PC-9 (cell line): ENCODE measurements at regions not wholly inside any gene's neighbourhood (a gene's known extent, or its start where the extent isn't known, plus 50 kb on each side); places are given as distances from the start of the nearest gene placed in this dataset.

Source experiments
- BruUV-seq: library from RNA; stranded (reverse); fragments of 400-500 nt; replicated peaks from 2 replicates; lab custom pipeline; 2021; lab: Mats Ljungman, UMichigan
- CTCF ChIA-PET: fragments of 300-600 bp; sonication (Branson Sonifier 250); formaldehyde crosslinking; loops from one replicate; lab custom pipeline; 2022; ENCODE audit warnings: antibody characterized with exemption; lab: Charles Lee
- POLR2A ChIA-PET: fragments of 300-600 bp; sonication (Branson Sonifier 250); formaldehyde crosslinking; loops from one replicate; lab custom pipeline; 2022; ENCODE audit warnings: antibody characterized with exemption; ENCODE audit not compliant: unreplicated experiment; lab: Charles Lee
- DNase-seq, 2 experiments: peaks; one replicate each; pipeline versions ENCODE4 v3.0.0 to v3.0.0-alpha.2; 2015 to 2022; ENCODE audit warnings: mixed read lengths in 1 of 2
- H2AFZ ChIP-seq: fragments of 200-600 bp; sonication (generic); 2 replicates; pipeline ENCODE4 v1.8.1; 2017; ENCODE audit warnings: antibody characterized with exemption
- H3F3A ChIP-seq: fragments of 200-600 bp; sonication (generic); 2 replicates; pipeline ENCODE4 v1.8.1; 2017; ENCODE audit warnings: antibody characterized with exemption, mild to moderate bottlenecking, low read depth; ENCODE audit not compliant: insufficient read depth
- H3K27ac ChIP-seq: fragments of 200-600 bp; sonication (generic); 2 replicates; pipeline ENCODE4 v1.6.1; 2016; ENCODE audit warnings: mixed run types
- H3K27me3 ChIP-seq: fragments of 200-600 bp; sonication (generic); 2 replicates; pipeline ENCODE4 v1.6.1; 2016; ENCODE audit warnings: low read depth, mixed run types; ENCODE audit not compliant: insufficient read depth
- H3K36me3 ChIP-seq: fragments of 200-600 bp; sonication (generic); 2 replicates; pipeline ENCODE4 v1.6.1; 2016; ENCODE audit warnings: low read depth, mixed run types
- H3K4me1 ChIP-seq: fragments of 200-600 bp; sonication (generic); replicated peaks from 2 replicates; pipeline ENCODE4 v1.6.1; 2016; ENCODE audit warnings: mixed run types; ENCODE audit not compliant: insufficient read depth
- H3K4me2 ChIP-seq: fragments of 200-600 bp; sonication (generic); 2 replicates; pipeline ENCODE4 v1.6.1; 2017; ENCODE audit warnings: mixed run types
- H3K4me3 ChIP-seq: fragments of 200-600 bp; sonication (generic); 2 replicates; pipeline ENCODE4 v1.6.1; 2016; ENCODE audit warnings: mixed run types
- H3K79me2 ChIP-seq: fragments of 200-600 bp; sonication (generic); 2 replicates; pipeline ENCODE4 v1.6.1; 2017; ENCODE audit warnings: low read depth, mixed run types
- H3K9me2 ChIP-seq: fragments of 200-600 bp; sonication (generic); 2 replicates; pipeline ENCODE4 v1.8.1; 2017; ENCODE audit warnings: mild to moderate bottlenecking; ENCODE audit not compliant: insufficient read depth
- H3K9me3 ChIP-seq: fragments of 200-600 bp; sonication (generic); 2 replicates; pipeline ENCODE4 v1.8.1; 2016; ENCODE audit warnings: low read depth; ENCODE audit not compliant: insufficient read depth
- H4K20me1 ChIP-seq: fragments of 200-600 bp; sonication (generic); 2 replicates; pipeline ENCODE4 v1.8.1; 2017; ENCODE audit not compliant: insufficient read depth
- EZH2 ChIP-seq: fragments of 200-600 bp; sonication (generic); IDR thresholded peaks from 2 replicates; pipeline ENCODE4 v1.8.0; 2017; ENCODE audit warnings: antibody characterized with exemption, low read depth
- intact Hi-C: fragments of 100-400 bp; cut with micrococcal nuclease; formaldehyde crosslinking; loops from one replicate; pipeline ENCODE4 v1.10.0; 2022; ENCODE audit not compliant: unreplicated experiment
- TF ChIP-seq, protein P1 (sequence below): fragments of 200-600 bp; sonication (generic); conservative IDR thresholded peaks from 2 replicates; pipeline ENCODE4 v1.6.1; 2017; ENCODE audit warnings: mixed run types, antibody characterized with exemption, mild to moderate bottlenecking, moderate library complexity

DNA sequence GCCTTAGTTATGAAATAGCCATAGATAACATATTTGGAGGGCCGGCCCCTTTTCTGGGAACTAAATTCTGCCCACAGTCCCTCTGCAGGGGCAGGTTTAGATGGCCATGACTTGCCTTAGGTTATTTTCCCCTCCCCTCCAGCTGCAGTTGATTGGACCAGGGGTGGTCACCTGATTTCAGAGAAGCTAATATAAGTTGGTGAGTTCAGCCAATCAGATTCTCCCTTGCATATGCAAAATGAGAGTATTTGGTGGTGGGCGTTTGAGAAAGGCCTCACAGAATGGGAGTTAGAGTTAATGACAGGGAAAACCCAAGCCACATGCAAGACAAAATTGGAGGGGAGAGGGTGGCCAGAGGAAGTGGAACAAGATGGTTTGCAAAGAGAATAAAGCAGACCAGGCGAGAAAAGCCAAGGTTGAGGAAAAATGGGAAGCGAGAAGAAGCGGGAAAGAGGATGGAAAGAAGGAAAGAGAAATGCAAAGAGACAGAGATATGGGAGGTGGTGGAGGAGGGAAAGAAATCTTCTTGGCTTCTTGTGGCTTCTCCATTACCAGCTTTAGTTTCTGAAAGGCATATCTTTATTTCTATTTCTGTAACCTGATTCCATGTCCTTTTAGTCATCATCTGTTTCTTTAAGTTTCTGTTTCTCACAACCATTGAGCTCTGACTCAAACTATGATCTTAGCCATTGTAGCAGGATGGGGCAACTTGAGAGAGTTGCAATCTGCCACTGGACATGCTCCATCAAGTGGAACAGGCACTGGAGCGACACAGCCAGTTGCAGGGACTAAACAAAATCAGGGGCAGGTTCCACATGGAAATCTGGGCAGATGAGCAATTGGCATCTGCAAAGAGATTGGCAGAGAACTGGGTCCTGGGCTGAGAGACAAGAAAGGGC is 108.1 kb upstream of the SIX3 start:
- no TSS peak for BruUV-seq
- POLR2A ChIA-PET, result no interaction called here
- CTCF ChIA-PET, result no interaction called here
- Histone ChIP-seq H3K4me3 (no peak overlapping the region), H3K4me1 (peaks cover 4% of the 10 kb centered on the region; the same call in 1 of the 2 replicates), H3K36me3 (no peaks in the 10 kb centered on the region), H3K9me3 (no peaks in the 10 kb centered on the region), H3K4me2 (no peak overlapping the region), H3F3A (no peaks in the 10 kb centered on the region; the same call in 1 of the 2 replicates), H2AFZ (no peak overlapping the region), H3K9me2 (no peaks in the 10 kb centered on the region), H4K20me1 (no peaks in the 10 kb centered on the region), H3K27ac (no peak overlapping the region), H3K27me3 (no peaks in the 10 kb centered on the region), H3K79me2 (no peaks in the 10 kb centered on the region)
- intact Hi-C loops, result no loop called here
- TF ChIP-seq, protein P1, sequence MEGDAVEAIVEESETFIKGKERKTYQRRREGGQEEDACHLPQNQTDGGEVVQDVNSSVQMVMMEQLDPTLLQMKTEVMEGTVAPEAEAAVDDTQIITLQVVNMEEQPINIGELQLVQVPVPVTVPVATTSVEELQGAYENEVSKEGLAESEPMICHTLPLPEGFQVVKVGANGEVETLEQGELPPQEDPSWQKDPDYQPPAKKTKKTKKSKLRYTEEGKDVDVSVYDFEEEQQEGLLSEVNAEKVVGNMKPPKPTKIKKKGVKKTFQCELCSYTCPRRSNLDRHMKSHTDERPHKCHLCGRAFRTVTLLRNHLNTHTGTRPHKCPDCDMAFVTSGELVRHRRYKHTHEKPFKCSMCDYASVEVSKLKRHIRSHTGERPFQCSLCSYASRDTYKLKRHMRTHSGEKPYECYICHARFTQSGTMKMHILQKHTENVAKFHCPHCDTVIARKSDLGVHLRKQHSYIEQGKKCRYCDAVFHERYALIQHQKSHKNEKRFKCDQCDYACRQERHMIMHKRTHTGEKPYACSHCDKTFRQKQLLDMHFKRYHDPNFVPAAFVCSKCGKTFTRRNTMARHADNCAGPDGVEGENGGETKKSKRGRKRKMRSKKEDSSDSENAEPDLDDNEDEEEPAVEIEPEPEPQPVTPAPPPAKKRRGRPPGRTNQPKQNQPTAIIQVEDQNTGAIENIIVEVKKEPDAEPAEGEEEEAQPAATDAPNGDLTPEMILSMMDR, result no peak
- TF ChIP-seq EZH2, result no peak
- DNase-seq, result peak in 1 of 2 experiments; percentile 66

DNA sequence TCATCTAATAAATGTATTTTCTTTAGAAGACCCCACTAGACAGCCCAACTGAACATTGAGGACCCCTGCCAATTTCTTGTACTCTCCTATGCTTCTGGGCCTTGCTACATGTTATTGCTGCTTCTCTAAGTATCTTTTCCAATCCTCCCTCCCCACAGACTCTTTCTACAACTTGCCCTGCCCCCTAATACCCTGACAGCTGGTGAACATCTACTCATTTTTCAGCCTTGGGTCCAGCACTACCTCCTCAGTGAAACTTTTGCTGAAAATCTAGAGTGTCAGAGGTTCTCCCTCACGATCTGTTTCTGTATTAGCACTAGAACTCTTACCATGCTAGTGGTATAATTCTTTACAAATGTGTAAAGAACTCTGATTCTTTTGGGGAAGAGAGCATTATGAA is 106.8 kb upstream of the SIX3 start:
- H3K4me2 ChIP-seq, result no peak overlapping the region
- H3K79me2 ChIP-seq, result no peaks in the 10 kb centered on the region
- no peak overlapping the region for H3K4me3 ChIP-seq
- CTCF ChIA-PET, result no interaction called here
- H3K9me3 ChIP-seq, result no peaks in the 10 kb centered on the region
- no peaks in the 10 kb centered on the region for H3K27me3 ChIP-seq
- no peak for TF ChIP-seq EZH2
- TF ChIP-seq, protein P1, result no peak
- no peaks in the 10 kb centered on the region for H3K36me3 ChIP-seq
- no peaks in the 10 kb centered on the region for H3K9me2 ChIP-seq
- H3K4me1 ChIP-seq, result peaks cover 4% of the 10 kb centered on the region; the same call in 1 of the 2 replicates
- intact Hi-C loops, result no loop called here
- no TSS peak for BruUV-seq
- no peak for DNase-seq
- H3K27ac ChIP-seq, result no peak overlapping the region
- H3F3A ChIP-seq, result no peaks in the 10 kb centered on the region; the same call in 1 of the 2 replicates
- POLR2A ChIA-PET, result no interaction called here
- H4K20me1 ChIP-seq, result no peaks in the 10 kb centered on the region
- H2AFZ ChIP-seq, result no peak overlapping the region

- POLR2A ChIA-PET, result no interaction called here
- DNase-seq, result no peak
- intact Hi-C loops, result no loop called here
- no peaks in the 10 kb centered on the region for H3K27me3 ChIP-seq
- no peaks in the 10 kb centered on the region; the same call in 1 of the 2 replicates for H3F3A ChIP-seq
- TF ChIP-seq, protein P1, result no peak
- TF ChIP-seq EZH2, result no peak
- H3K4me3 ChIP-seq, result no peak overlapping the region
- peaks cover 4% of the 10 kb centered on the region; the same call in 1 of the 2 replicates for H3K4me1 ChIP-seq
- H3K79me2 ChIP-seq, result no peaks in the 10 kb centered on the region
- BruUV-seq, result no TSS peak
- no peaks in the 10 kb centered on the region for H3K9me3 ChIP-seq
- CTCF ChIA-PET, result no interaction called here
- H3K27ac ChIP-seq, result no peak overlapping the region
- no peak overlapping the region for H2AFZ ChIP-seq
- no peaks in the 10 kb centered on the region for H3K9me2 ChIP-seq
- no peak overlapping the region for H3K4me2 ChIP-seq
- no peaks in the 10 kb centered on the region for H4K20me1 ChIP-seq
- H3K36me3 ChIP-seq, result no peaks in the 10 kb centered on the region
These were observed 105.3 kb upstream of the SIX3 start for GRCh38 chr2:44836174-44836573.
